Muscle layer of colon (tissue), 2 donors: ENCODE measurements at regions not wholly inside any gene's neighbourhood (a gene's known extent, or its start where the extent isn't known, plus 50 kb on each side); places are given as distances from the start of the nearest gene placed in this dataset.

ENCODE experiments used
- H3K27ac ChIP-seq: one replicate; pipeline ENCODE4 v1.7.0; 2013; ENCODE audit warnings: low read depth, mild to moderate bottlenecking, low read length, moderate library complexity
- H3K27me3 ChIP-seq, 2 donors: one replicate each; pipeline ENCODE4 v1.7.0; 2013; ENCODE audit warnings: low read length in 2 of 2, mild to moderate bottlenecking in 2 of 2; ENCODE audit not compliant: insufficient read depth in 2 of 2, control insufficient read depth in 1 of 2
- H3K36me3 ChIP-seq: one replicate; pipeline ENCODE4 v1.7.0; 2013; ENCODE audit warnings: mild to moderate bottlenecking, low read length; ENCODE audit not compliant: insufficient read depth
- H3K4me1 ChIP-seq: one replicate; pipeline ENCODE4 v1.7.0; 2013; ENCODE audit warnings: mild to moderate bottlenecking, low read length; ENCODE audit not compliant: insufficient read depth
- H3K4me3 ChIP-seq, 2 donors: one replicate each; pipeline ENCODE4 v1.7.0; 2013; ENCODE audit warnings: low read length in 2 of 2, low read depth in 1 of 2, mild to moderate bottlenecking in 1 of 2, moderate library complexity in 1 of 2
- H3K9ac ChIP-seq: one replicate; pipeline ENCODE4 v1.7.0; 2013; ENCODE audit warnings: low read length
- H3K9me3 ChIP-seq: one replicate; pipeline ENCODE4 v1.7.0; 2013; ENCODE audit warnings: mild to moderate bottlenecking, low read length
- donor health status: abdominal sarcoma.
- donor health status: Adenocarcinoma of cecum.

DNA sequence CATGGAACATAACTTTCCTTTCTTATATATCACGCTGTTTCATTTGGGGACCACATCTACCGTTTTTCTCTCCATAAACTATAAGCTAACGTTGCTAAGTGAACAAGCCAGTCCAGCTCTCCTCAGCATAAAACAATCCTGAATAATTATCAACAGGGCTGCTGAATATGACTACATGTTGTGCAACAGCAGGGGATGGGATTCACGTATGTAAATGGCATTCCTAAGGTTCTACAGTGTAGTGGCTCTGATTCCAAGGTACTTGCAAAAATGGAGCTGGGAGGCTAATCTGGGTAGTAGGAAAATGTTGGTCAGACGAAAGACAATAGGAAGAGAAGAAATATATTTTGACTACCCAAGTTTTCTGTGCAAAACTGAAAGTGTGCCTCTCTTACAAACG lies 262.8 kb downstream of the RWDD3 start:
- Histone ChIP-seq H3K27ac (no peak overlapping the region), H3K4me3 (no peak overlapping the region), H3K9ac (no peak overlapping the region), H3K4me1 (no peaks in the 10 kb centered on the region), H3K27me3 (no peaks in the 10 kb centered on the region), H3K9me3 (no peaks in the 10 kb centered on the region), H3K36me3 (no peaks in the 10 kb centered on the region)

- H3K27me3 ChIP-seq = no peaks in the 10 kb centered on the region
- H3K9ac ChIP-seq = no peak overlapping the region
- no peak overlapping the region for H3K4me3 ChIP-seq
- no peak overlapping the region for H3K27ac ChIP-seq
- no peaks in the 10 kb centered on the region for H3K36me3 ChIP-seq
- H3K9me3 ChIP-seq = no peaks in the 10 kb centered on the region
- H3K4me1 ChIP-seq = no peaks in the 10 kb centered on the region
These were observed 263.6 kb downstream of the RWDD3 start for GRCh38 chr1:95497566-95497965.

DNA sequence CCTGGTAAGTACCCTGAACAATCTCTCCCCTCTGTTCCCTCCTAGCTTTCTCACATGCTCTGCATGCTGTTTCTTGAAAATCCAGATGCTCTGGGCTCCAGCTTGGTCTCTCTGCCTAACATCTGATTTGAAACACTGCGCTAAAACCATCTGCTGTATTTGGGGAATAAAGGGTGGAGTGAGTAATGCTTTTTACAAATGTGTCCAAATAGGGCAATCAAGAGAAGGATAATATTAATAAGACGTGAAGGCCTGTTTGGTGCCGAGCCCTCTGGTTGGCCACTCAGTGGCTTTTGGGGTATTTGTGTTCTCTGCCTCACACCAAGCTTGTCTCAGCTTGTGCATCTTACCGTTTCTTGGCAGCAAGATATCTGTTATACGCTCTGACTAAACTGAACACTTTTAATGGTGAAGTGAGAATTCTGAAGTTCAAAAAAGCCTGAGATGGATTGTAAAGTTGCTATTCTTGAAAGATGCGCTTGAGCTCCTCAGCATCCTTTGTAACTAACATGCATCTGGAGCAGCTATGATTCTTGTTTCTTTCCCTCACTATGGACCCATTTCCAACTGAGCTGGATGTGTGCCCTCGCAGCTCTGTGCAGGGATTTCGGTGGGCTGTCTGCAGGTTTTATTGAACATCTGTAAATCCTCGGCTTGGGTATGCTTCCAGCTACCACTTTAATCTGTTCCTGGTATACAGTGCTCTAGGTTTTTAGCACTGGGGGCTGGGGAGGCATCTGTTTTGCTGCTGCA lies 269.4 kb downstream of the RWDD3 start:
- H3K9ac ChIP-seq = no peak overlapping the region
- no peak overlapping the region for H3K4me3 ChIP-seq
- no peaks in the 10 kb centered on the region for H3K4me1 ChIP-seq
- H3K9me3 ChIP-seq = no peaks in the 10 kb centered on the region
- no peak overlapping the region for H3K27ac ChIP-seq
- no peaks in the 10 kb centered on the region for H3K27me3 ChIP-seq
- H3K36me3 ChIP-seq = no peaks in the 10 kb centered on the region

- Histone ChIP-seq H3K4me3 (no peak overlapping the region), H3K36me3 (no peaks in the 10 kb centered on the region), H3K27me3 (no peaks in the 10 kb centered on the region), H3K9ac (no peak overlapping the region), H3K9me3 (no peaks in the 10 kb centered on the region), H3K27ac (no peak overlapping the region), H3K4me1 (no peaks in the 10 kb centered on the region)
These were observed 270.3 kb downstream of the RWDD3 start for GRCh38 chr1:95504321-95504720.

DNA sequence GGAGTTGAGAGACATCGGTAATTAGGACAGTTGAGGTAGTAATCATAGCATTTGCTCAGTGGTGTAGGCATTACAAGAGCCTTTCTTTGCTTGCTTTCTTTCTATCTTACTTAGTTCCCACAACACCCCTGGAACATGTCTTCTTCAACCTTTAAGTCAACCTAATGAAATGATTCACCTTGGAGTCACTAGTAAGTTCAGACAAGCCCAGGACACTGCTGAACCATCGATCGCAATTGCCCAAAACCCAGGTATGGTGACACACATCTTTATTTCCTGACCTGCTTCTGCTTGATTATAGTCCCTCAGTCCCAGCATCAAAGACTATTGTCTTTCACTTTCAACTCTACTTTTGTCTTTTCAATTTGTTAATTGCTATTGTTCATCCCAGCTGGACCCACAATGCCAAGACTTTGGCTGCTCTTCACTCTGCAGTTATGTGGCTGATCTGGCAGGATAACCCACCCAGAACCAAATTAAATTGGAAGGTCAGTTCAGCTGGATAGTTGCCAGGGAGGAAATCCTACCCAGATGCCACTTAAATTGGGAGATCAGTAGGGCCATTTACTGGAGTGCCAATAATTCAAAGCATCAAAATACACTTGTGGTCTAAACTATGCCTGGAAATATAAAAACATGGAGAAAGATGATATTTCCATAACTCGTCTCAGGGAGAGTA lies 272.9 kb downstream of the RWDD3 start:
- no peak overlapping the region for H3K9ac ChIP-seq
- H3K36me3 ChIP-seq = no peaks in the 10 kb centered on the region
- H3K27ac ChIP-seq = no peak overlapping the region
- no peak overlapping the region for H3K4me3 ChIP-seq
- H3K4me1 ChIP-seq = no peaks in the 10 kb centered on the region
- H3K9me3 ChIP-seq = no peaks in the 10 kb centered on the region
- H3K27me3 ChIP-seq = no peaks in the 10 kb centered on the region

DNA sequence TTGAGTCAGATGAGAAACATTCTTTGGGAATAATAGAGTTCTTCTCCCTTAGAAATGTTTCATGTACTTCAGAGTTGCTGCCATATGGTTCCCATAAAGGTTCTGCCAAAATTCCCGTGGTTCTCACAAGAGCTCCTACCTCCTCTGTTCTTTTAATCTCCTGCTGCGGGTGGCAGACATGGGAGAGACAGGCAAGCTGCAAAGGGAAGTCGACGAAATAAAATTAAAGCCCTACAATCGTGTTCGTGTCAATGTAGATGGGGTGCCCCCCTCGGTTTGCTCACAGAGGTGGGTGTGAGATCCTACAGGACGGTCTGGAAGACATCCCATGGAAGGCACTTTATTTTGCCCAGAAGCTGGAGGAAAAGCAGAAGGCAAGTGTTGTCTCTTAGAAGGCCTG lies 276.0 kb downstream of the RWDD3 start:
- Histone ChIP-seq H3K4me1 (no peaks in the 10 kb centered on the region), H3K36me3 (no peaks in the 10 kb centered on the region), H3K27ac (no peak overlapping the region), H3K9ac (no peak overlapping the region), H3K4me3 (no peak overlapping the region), H3K9me3 (no peaks in the 10 kb centered on the region), H3K27me3 (no peaks in the 10 kb centered on the region)

GRCh38 chr1:95512925-95513324 lies 278.9 kb downstream of the RWDD3 start:
- Histone ChIP-seq H3K36me3 (no peaks in the 10 kb centered on the region), H3K9ac (no peak overlapping the region), H3K27ac (no peak overlapping the region), H3K4me3 (no peak overlapping the region), H3K27me3 (no peaks in the 10 kb centered on the region), H3K4me1 (no peaks in the 10 kb centered on the region), H3K9me3 (no peaks in the 10 kb centered on the region)

DNA sequence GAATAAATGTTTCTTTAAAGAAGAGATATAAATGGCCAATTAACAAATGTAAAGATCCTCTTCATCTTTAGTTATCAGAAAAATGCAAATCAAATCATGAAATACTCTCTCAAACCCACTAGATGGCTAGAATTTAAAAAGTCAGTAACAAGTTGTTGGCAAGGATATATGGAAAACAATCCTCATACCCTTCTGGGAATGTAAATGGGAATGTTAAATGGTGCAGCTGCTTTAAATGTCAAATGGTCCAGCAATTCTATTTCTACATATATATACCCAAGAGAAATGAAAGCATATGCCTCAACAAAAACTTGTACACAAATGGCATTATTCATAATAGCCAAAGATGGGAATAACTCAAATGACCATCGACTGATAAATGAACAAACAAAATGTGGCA lies 283.5 kb downstream of the RWDD3 start:
- Histone ChIP-seq H3K4me1 (no peaks in the 10 kb centered on the region), H3K4me3 (no peak overlapping the region), H3K9ac (no peak overlapping the region), H3K9me3 (no peaks in the 10 kb centered on the region), H3K27ac (no peak overlapping the region), H3K36me3 (no peaks in the 10 kb centered on the region), H3K27me3 (no peaks in the 10 kb centered on the region)

DNA sequence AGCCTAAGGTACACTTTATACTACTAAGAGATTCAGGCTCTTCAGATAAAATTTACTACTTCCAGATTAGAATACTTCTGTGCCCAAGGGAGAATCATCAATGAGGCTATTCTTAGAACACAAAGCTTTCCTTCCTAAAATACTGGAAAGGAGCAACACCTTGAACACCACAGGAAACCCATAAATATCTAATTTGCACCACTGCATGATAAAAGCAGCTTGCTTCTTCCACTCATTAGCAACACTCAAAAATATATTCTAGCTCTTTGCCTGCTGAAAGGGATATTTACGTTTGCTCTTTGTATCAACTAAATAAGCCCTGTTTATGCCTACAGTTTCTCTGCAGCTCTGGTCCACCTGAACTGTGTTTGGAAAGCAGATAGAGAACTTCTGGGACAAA lies 284.3 kb downstream of the RWDD3 start:
- Histone ChIP-seq H3K4me1 (no peaks in the 10 kb centered on the region), H3K9ac (no peak overlapping the region), H3K27me3 (no peaks in the 10 kb centered on the region), H3K27ac (no peak overlapping the region), H3K9me3 (no peaks in the 10 kb centered on the region), H3K4me3 (no peak overlapping the region), H3K36me3 (no peaks in the 10 kb centered on the region)

DNA sequence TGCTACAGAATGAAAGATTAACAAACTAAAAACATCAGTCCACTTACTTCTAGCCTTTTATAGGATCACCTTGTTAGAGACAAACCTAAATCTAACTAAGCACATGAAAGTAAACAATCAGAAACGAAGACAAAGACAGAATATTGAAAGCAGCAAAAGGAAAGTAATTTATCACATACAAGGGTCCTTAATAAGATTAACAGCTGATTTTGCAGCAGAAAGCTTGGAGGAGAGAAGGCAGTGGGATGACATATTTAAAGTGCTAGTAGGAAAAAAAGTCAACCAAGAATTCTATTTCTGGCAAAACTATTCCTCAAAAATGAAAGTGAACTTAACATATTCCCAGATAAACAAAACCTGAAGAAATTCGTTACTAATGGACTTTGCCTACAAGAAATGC lies 286.4 kb downstream of the RWDD3 start:
- Histone ChIP-seq H3K4me1 (no peaks in the 10 kb centered on the region), H3K27ac (no peak overlapping the region), H3K27me3 (no peaks in the 10 kb centered on the region), H3K36me3 (no peaks in the 10 kb centered on the region), H3K9ac (no peak overlapping the region), H3K9me3 (no peaks in the 10 kb centered on the region), H3K4me3 (no peak overlapping the region)

GRCh38 chr1:95532335-95532734 lies 298.3 kb downstream of the RWDD3 start:
- Histone ChIP-seq H3K36me3 (no peaks in the 10 kb centered on the region), H3K9ac (no peak overlapping the region), H3K27ac (no peak overlapping the region), H3K4me3 (no peak overlapping the region), H3K27me3 (no peaks in the 10 kb centered on the region), H3K9me3 (no peaks in the 10 kb centered on the region), H3K4me1 (no peaks in the 10 kb centered on the region)

- Histone ChIP-seq H3K4me1 (no peaks in the 10 kb centered on the region), H3K9me3 (no peaks in the 10 kb centered on the region), H3K27ac (no peak overlapping the region), H3K4me3 (no peak overlapping the region), H3K9ac (no peak overlapping the region), H3K27me3 (no peaks in the 10 kb centered on the region), H3K36me3 (no peaks in the 10 kb centered on the region)
These were observed 301.0 kb downstream of the RWDD3 start for GRCh38 chr1:95534985-95535384.
